ENCODE measurements at regions not wholly inside any gene's neighbourhood (a gene's known extent, or its start where the extent isn't known, plus 50 kb on each side); places are given as distances from the start of the nearest gene placed in this dataset.
"Not testable (repeated sequence)": the region's sequence is repeated elsewhere in the genome, so short reads cannot be mapped to it uniquely, and the experiment has no call there.

DNA sequence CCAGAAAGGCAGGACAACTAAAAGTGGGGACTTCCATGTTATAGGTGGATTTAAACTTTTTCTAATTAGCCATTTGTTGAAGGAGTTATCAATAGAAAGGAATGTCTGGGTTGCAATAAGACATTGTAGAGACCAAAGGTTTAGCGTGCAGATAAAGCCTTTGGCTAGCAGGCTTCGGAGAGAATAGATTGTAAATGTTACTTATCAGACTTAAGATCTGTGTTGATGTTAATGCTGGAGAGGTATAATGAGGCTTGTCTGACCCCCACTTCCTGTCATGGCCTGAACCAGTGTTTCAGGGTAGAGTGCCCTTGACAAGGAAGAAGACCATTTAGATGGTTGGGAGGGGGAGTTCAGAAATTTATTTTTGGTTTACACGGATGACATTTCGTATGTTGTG lies 67.1 kb upstream of the SPIN4 start:
- Histone ChIP-seq H3K27me3 (no peaks in the 10 kb centered on the region), H3K4me1 (no peaks in the 10 kb centered on the region), H3K36me3 (no peaks in the 10 kb centered on the region), H3K27ac (no peak overlapping the region), H3K4me3 (no peak overlapping the region), H3K9me3 (no peaks in the 10 kb centered on the region)
- intact Hi-C loops (cut with DNase I; ENCODE audit: low total_unique reads) = no loop called here
- no peak for TF ChIP-seq POLR2A (IDR thresholded peaks at IDR 0.05)
- no peak for TF ChIP-seq CTCF (IDR thresholded peaks at IDR 0.05)
- DNase-seq = no peak

DNA sequence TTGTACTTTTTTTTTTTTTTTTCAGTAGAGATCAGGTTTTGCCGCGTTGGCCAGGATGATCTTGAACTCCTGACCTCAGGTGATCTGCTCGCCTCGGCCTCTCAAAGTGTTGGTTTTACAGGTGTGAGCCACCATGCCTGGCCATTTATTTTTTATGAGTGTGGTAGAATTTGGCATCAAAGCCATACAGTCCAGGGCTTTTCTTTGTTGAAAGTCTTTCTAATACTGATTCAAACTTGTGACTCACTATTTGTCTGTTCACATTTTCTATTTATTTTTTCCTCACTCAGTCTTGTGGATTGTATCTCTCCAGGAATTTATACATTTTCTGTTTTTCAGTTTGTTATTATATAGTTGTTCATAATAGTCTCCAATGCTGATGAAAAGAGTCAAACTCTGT lies 66.5 kb upstream of the SPIN4 start:
- H3K9me3 ChIP-seq = no peaks in the 10 kb centered on the region
- no peak overlapping the region for H3K27ac ChIP-seq
- no peaks in the 10 kb centered on the region for H3K4me1 ChIP-seq
- no peaks in the 10 kb centered on the region for H3K36me3 ChIP-seq
- no peaks in the 10 kb centered on the region for H3K27me3 ChIP-seq
- intact Hi-C loops (cut with DNase I; ENCODE audit: low total_unique reads) = no loop called here
- no peak for DNase-seq
- TF ChIP-seq POLR2A (IDR thresholded peaks at IDR 0.05) = no peak
- TF ChIP-seq CTCF (IDR thresholded peaks at IDR 0.05) = no peak
- no peak overlapping the region for H3K4me3 ChIP-seq

DNA sequence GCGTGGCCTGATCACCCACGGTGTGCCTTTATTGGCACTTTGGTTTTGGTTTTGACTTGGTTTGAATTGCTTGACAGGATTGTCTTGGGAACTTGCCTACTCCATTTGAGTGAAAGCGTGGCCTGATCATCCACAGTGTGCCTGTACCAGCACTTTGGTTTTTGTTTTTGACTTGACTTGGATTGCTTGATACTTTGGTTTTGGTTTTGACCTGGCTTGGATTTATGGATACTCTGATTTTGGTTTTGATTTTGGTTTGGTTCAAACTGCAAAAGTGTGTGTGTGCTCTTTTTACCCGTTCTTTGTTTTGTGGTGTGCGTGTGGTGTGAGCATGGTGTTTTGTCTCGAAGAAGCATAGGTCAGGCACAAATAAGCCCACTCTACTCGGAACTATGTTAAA lies 58.8 kb upstream of the SPIN4 start:
- H3K4me3 ChIP-seq; H3K27me3 ChIP-seq; H3K9me3 ChIP-seq; intact Hi-C loops (cut with DNase I; ENCODE audit: low total_unique reads); H3K4me1 ChIP-seq; H3K36me3 ChIP-seq; DNase-seq; H3K27ac ChIP-seq: not testable (repeated sequence)

DNA sequence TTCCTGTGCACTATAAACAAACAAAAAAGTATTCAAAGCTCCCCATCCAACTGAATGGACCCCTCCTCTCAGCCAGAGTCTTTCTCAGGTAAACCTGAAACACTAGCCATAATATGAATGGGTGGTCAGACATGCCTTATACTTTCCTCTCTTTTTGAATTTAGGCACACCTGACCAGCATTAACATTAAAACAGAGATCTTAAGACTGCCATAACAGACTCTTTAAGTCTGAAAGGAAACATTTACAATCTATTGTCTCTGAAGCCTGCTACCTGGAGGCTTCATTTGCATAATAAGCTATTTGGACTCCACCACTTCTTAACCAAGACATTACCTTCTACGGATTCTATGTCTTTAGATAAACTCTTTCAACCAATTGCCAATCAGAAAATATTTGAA lies 56.9 kb upstream of the SPIN4 start:
- Histone ChIP-seq H3K4me1 (no peaks in the 10 kb centered on the region), H3K27me3 (no peaks in the 10 kb centered on the region), H3K9me3 (no peaks in the 10 kb centered on the region), H3K4me3 (no peak overlapping the region), H3K27ac (no peak overlapping the region), H3K36me3 (no peaks in the 10 kb centered on the region)
- TF ChIP-seq POLR2A (IDR thresholded peaks at IDR 0.05) = no peak
- TF ChIP-seq CTCF (IDR thresholded peaks at IDR 0.05) = no peak
- DNase-seq = no peak
- intact Hi-C loops (cut with DNase I; ENCODE audit: low total_unique reads) = no loop called here

DNA sequence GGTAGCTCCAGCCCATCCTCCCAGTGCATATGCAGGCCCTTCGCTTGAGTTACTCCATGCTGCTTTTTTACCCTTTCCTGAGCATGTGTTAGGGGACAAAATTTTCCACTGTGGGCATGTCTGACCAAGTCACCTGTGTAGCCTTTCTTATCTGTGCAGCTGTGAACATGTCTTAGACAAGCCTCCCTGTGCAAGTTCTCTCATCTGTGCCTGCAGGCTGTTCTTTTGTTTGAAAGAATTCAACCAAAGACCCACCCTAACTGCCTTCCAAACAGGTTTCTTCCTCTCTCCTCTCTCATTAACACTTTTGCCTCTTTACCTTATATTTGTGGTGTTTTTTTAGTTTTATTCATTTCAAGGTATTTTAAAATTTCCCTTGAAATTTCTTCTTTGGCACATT lies 53.2 kb upstream of the SPIN4 start:
- Histone ChIP-seq H3K36me3 (no peaks in the 10 kb centered on the region), H3K27me3 (no peaks in the 10 kb centered on the region), H3K4me3 (no peak overlapping the region), H3K9me3 (no peaks in the 10 kb centered on the region), H3K27ac (no peak overlapping the region), H3K4me1 (no peaks in the 10 kb centered on the region)
- TF ChIP-seq POLR2A (IDR thresholded peaks at IDR 0.05) = no peak
- TF ChIP-seq CTCF (IDR thresholded peaks at IDR 0.05) = no peak
- intact Hi-C loops (cut with DNase I; ENCODE audit: low total_unique reads) = no loop called here
- DNase-seq = no peak

DNA sequence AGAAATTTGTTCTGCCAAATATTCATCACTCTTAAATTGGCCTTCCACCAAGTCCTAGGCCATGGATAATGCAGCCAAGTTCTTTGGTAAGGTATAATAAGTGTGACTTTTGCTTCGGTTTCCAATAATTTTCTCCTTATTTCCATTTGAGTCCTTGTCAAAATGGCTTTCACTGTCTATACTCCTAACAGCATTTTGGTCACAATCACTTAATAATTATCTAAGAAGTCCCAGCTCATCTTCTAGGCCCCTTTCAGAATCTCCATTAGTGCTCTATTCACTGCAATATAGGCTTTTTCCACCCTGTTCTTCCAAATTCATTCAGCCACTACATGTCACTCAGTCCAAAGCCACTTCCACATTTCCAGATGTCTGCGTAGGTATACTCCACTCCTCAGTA lies 51.0 kb upstream of the SPIN4 start:
- no peaks in the 10 kb centered on the region for H3K4me1 ChIP-seq
- no peak overlapping the region for H3K4me3 ChIP-seq
- H3K36me3 ChIP-seq = no peaks in the 10 kb centered on the region
- H3K27me3 ChIP-seq = peaks cover 0 to 4% of the 10 kb centered on the region in 2 donors
- intact Hi-C loops (cut with DNase I; ENCODE audit: low total_unique reads) = no loop called here
- H3K9me3 ChIP-seq = no peaks in the 10 kb centered on the region
- no peak for DNase-seq
- H3K27ac ChIP-seq = no peak overlapping the region
- TF ChIP-seq POLR2A (IDR thresholded peaks at IDR 0.05) = no peak
- TF ChIP-seq CTCF (IDR thresholded peaks at IDR 0.05) = no peak

Data from uterus (tissue), 3 donors.